ENCODE measurements at regions not wholly inside any gene's neighbourhood (a gene's known extent, or its start where the extent isn't known, plus 50 kb on each side); places are given as distances from the start of the nearest gene placed in this dataset.

GRCh38 chr6:14716499-14717146 lies 529.2 kb upstream of the JARID2 start:
- no peak for TF ChIP-seq POLR2AphosphoS5 (IDR thresholded peaks at IDR 0.05; ENCODE audit: low read depth, low read length)
- TF ChIP-seq TCF7L2 (IDR thresholded peaks at IDR 0.05; ENCODE audit: low read depth, low read length), result no peak
- TF ChIP-seq CTCF (IDR thresholded peaks at IDR 0.05), result no peak
